HG02678 (cell line): ENCODE measurements at regions not wholly inside any gene's neighbourhood (a gene's known extent, or its start where the extent isn't known, plus 50 kb on each side); places are given as distances from the start of the nearest gene placed in this dataset.
"Not testable (repeated sequence)": the region's sequence is repeated elsewhere in the genome, so short reads cannot be mapped to it uniquely, and the experiment has no call there.

Source experiments
- ATAC-seq: cut with Tn5 transposase; IDR thresholded peaks from one replicate; pipeline ENCODE4 v1.9.1; 2021; ENCODE audit warnings: mild to moderate bottlenecking, moderate library complexity; ENCODE audit not compliant: unreplicated experiment

GRCh38 chr12:125540580-125541204 lies 475.5 kb downstream of the AACS start:
- no peak for ATAC-seq

DNA sequence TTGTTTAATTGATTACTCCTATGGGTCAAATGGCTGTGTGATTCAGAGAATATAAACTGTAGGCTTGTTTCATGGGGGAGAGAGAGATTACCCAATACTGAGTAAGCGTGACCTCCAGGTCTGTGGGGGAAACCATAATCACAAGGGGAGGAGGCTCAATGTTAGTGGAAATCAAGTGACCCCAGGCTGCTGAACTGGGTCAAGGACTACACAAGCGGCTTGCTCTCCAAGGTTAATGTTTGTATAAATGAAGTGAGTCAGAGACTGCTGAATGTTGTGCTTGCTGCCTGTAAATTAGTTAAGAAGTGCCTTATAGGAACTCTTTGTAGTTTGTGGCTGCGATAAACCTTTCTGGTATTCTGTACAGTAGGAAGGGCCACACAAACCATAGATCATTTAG lies 479.7 kb downstream of the AACS start:
- no peak for ATAC-seq

- ATAC-seq = no peak
These were observed 483.9 kb downstream of the AACS start for GRCh38 chr12:125549171-125549570.

GRCh38 chr12:125549836-125550235 lies 484.6 kb downstream of the AACS start:
- no peak for ATAC-seq

GRCh38 chr12:125552295-125552694 lies 487.1 kb downstream of the AACS start:
- ATAC-seq = no peak

- ATAC-seq = not testable (repeated sequence)
These were observed 495.8 kb downstream of the AACS start for GRCh38 chr12:125561008-125561407.

- no peak for ATAC-seq
These were observed 499.5 kb downstream of the AACS start for GRCh38 chr12:125564753-125565152.

DNA sequence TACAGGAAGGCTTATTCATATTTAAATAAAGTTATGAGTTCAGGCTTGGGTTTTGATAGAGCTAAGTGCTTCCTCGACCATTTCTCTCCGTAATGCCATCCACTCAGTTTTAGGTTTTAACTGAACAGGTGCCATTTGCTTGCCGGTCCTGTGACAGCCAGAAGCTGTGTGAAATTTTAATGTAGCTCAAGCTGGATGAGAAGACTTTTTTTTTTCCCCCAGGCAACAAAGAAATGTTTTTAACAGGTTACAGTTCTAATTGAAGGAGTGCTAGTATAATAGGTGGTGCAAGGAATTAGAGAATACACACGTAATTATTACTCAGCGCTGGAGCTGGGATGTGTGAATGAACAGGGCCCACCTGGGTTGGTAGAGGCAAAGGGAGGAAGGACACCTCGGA lies 502.3 kb downstream of the AACS start:
- no peak for ATAC-seq

DNA sequence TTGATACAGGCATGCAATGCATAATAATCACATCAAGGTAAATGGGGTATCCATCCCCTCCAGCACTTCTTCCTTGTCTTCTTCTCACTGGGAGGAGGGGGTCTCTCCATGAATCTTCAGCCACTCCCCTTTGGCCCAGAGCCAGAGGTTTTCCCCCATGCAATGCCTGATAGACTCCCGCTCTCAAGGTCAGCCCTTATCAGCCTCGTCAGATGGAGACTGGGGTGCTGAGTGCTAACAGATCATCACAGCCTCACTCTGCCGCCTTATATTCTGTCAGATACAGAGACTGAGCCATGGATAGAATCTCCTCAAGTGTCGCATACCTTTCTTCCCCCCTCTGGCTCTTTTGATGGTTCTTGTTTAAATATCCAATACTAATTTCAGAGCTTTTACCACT lies 503.1 kb downstream of the AACS start:
- no peak for ATAC-seq

DNA sequence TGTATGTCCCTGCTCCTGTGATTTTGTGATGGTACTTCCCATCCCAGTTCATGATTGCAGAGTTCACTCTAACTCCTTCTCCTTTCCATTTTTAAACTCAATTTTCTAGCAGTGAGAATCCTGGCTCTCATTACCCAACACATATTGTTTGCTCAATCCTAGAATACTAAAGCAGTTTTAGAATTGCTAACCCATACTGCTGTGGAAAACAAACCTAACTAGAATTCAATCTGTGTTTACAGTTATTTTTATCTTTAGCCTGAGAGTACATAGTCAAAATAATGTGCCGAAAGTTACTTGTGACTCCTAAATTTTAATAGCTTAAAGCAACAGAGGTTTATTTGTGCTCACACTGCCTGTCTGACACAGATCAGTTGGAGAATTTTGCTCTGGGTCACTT lies 508.0 kb downstream of the AACS start:
- ATAC-seq = no peak

- ATAC-seq = no peak
These were observed 512.1 kb downstream of the AACS start for GRCh38 chr12:125577334-125577733.

GRCh38 chr12:125579916-125580315 lies 514.7 kb downstream of the AACS start:
- ATAC-seq = no peak

DNA sequence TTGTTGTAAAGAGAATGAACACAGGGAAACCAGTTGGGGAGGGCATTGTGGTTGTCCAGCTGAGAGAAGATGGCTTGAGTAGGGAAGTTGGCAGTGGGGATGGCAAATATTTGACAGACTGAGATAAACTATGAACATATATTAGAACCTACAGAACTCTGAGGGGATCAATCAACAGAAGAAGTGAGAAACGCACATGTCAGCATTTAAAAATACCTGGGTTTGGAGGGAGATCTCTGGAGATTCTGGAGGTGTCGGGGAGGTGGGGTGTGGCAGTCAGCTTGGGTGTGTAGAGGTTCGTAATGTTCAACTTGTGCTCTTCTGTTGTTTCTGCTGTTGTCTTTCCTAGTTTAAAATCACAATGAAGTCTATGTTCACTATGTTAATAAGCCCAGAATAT lies 517.8 kb downstream of the AACS start:
- no peak for ATAC-seq

DNA sequence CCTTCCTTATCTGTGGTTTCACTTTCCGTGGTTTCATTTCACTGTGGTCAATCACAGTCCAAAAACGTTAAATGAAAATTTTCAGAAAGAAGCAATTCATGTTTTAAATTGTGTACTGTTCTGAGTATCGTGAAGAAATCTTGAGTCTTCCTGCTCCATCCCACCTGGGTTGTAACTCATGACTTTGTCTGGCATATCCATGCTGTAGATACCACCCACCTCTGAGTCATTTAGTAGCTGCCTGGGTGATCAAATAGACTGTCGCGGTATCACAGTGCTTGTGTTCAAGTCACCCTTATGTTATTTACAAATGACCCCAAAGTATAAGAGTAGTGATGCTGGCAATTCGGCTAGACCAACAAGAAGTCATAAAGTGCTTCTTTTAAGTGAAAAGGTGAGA lies 521.2 kb downstream of the AACS start:
- no peak for ATAC-seq

DNA sequence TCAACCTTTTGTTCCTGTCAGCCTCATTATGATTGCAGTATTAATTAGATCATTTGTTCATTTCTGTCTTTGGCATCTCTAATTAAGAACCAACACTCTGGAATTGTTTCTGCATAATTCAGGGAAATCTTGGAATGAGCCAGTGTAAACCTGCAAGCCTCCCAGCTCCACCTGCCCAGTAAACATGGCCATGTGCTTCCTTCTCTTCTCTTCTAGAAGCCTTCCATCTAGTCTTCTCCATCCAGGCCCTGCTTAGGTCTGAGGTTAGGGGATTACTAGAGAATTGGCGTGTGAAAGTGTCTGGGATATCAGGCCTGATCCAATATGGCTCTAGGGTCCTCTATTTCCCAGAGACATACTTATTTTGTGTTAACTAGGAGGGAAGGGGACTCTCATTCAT lies 528.0 kb downstream of the AACS start:
- ATAC-seq = no peak

DNA sequence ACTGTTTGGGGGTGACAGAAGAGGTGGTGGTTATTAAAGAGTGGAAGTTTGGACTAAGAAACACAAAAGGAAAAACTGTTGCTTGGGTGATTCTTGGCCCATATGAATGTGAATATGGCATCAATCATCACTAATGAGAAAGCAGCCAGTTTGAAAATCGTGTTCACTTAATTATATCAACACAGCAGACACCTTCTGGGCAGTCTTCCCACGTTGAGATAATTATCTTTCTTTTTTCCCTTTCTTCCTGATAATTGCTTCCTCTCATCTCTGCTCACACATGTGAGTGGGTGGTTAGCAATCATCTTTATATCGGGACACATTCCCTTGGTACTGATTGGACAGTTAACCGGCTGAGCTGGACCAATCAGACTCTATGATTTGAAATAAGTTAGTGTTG lies 539.7 kb downstream of the AACS start:
- ATAC-seq = no peak

DNA sequence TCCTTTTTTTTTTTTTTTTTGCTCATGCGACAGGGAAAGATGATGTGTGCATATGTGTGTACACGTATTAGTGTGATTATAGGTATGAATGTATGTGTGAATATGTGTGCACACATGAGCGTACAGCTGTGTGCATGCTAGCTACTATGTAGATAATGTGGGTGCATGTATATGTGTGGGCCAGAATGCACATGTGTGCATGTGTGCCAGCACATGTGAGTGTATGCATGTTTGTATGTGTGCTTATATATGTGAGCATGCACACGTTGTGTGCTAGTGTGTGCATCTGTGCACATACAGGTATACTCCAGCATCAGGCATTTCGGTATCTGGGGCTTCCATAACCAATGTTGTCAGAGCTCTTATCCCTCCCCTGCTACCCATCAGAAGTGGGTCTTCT lies 541.1 kb downstream of the AACS start:
- no peak for ATAC-seq

- no peak for ATAC-seq
These were observed 545.1 kb downstream of the AACS start for GRCh38 chr12:125610292-125610691.

DNA sequence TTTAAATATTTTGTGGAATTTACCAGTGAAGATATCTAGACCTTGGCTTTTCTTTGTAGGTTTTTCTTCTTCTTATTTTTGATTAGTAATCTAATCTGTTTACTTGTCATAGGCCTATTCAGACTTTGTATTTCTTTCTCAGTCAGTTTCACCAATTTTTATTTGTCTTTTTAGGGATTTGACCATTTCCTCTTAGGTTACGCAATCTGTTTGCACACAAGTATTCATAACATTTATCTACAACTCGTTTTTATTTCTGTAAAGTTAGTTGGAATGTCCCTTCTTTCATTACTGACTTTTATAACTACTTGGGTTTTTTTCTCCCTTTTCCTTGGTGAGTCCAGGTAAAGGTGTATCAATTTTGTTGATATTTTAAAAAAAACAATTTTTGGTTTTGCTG lies 545.7 kb downstream of the AACS start:
- ATAC-seq = no peak

DNA sequence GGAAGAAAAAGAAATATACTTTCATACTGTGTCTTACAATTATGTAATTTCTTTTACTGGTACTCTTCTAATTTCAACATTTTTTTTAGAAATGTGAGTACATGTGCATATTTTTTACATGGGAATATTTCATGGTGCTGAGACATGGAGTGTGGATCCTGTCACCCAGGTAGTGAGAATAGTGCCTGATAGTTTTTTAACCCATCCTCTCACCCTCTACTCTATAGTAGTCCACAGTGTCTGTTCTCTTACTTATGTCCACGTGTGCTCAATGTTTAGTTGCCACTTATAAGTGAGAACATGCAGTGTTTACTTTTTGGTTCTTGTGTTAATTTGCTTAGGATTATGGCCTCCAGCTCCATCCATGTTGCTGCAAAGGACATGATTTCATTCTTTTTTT lies 548.8 kb downstream of the AACS start:
- no peak for ATAC-seq

GRCh38 chr12:125619723-125620122 lies 554.5 kb downstream of the AACS start:
- no peak for ATAC-seq

DNA sequence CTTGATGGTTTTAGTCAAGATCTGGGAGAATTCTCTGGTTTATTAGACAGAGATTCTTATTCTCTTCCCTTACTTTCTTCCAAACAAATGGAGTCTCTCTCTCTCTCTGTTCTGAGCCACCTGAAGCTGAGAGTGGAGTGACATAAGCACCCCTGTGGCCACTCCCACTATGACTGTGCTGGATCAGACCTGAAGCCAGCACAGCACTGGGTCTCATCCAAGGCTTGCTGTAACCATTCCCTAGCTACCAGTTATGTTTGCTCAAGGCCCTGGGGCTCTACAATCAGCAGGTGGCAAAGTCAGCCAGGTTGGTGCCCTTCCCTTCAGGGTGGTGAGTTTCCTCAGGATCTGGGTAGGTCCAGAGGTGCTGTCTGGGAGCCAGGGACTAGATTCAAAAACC lies 568.5 kb downstream of the AACS start:
- no peak for ATAC-seq

GRCh38 chr12:125634813-125635212 lies 569.6 kb downstream of the AACS start:
- ATAC-seq = no peak

DNA sequence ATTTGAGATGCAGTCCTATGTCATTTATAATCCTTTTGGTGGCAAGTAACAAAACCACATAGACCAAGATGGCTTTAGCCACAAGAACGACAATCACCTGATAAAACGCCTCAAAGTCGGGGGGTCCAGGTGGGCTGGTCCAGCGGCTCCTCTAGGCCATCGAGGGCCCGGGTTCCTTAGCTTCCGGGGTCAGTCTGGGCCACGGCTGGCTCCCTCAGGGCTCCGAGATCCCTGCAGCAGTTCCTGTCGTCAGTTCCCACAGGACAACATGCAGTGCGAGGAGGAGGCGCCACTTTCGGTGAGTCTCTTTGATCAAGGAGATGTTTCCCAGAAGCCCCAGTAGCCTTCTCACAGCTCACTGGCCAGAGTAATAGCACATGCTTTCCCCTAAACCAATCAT lies 574.6 kb downstream of the AACS start:
- no peak for ATAC-seq
